H1 (cell line): ENCODE measurements at regions not wholly inside any gene's neighbourhood (a gene's known extent, or its start where the extent isn't known, plus 50 kb on each side); places are given as distances from the start of the nearest gene placed in this dataset.

Experiments used
- CTCF ChIA-PET: fragments of 300-600 bp; sonication (Branson Sonifier 250); formaldehyde crosslinking; loops from one replicate; lab custom pipeline; 2021; ENCODE audit not compliant: partially characterized antibody; lab: Charles Lee
- POLR2A ChIA-PET: fragments of 300-600 bp; sonication (Branson Sonifier 250); formaldehyde crosslinking; loops from one replicate; lab custom pipeline; 2021; ENCODE audit warnings: inconsistent platforms; ENCODE audit not compliant: partially characterized antibody; lab: Charles Lee
- DNase-seq, 2 experiments: peaks; one replicate each; pipeline versions ENCODE4 v3.0.0 to v3.0.0-alpha.2; 2010 to 2022; ENCODE audit warnings: low spot score in 2 of 2, low read depth in 1 of 2, mixed read lengths in 1 of 2
- FAIRE-seq: peaks from 2 replicates; lab custom pipeline; 2011; peaks lifted over from hg19 to GRCh38; lab: Jason Lieb, UNC
- H2AFZ ChIP-seq: 2 replicates; pipeline ENCODE4 v1.8.1; 2012; ENCODE audit warnings: low read length, inconsistent platforms
- H2AK5ac ChIP-seq: 2 replicates; pipeline ENCODE4 v1.6.1; 2013; ENCODE audit warnings: low read depth, low read length
- H2BK120ac ChIP-seq: replicated peaks from 2 replicates; pipeline ENCODE3; 2013; ENCODE audit warnings: low read depth, low read length, inconsistent platforms
- H2BK12ac ChIP-seq: 2 replicates; pipeline ENCODE4 v1.6.1; 2013; ENCODE audit warnings: low read depth, low read length
- H2BK15ac ChIP-seq: 2 replicates; pipeline ENCODE4 v1.6.1; 2013; ENCODE audit warnings: low read length
- H2BK20ac ChIP-seq: 2 replicates; pipeline ENCODE4 v1.6.1; 2013; ENCODE audit warnings: low read length
- H2BK5ac ChIP-seq: 2 replicates; pipeline ENCODE4 v1.6.1; 2013; ENCODE audit warnings: low read depth, low read length
- H3K14ac ChIP-seq: 2 replicates; pipeline ENCODE4 v1.6.1; 2013; ENCODE audit warnings: inconsistent platforms; ENCODE audit not compliant: insufficient read length
- H3K18ac ChIP-seq: 2 replicates; pipeline ENCODE4 v1.6.1; 2013; ENCODE audit warnings: low read length; ENCODE audit errors: extremely low read depth
- H3K23ac ChIP-seq: 2 replicates; pipeline ENCODE4 v1.6.1; 2013; ENCODE audit warnings: inconsistent platforms; ENCODE audit not compliant: insufficient read length
- H3K23me2 ChIP-seq: 2 replicates; pipeline ENCODE4 v1.6.1; 2013; ENCODE audit warnings: low read depth, low read length
- H3K27ac ChIP-seq: 2 replicates; pipeline ENCODE4 v1.6.1; 2011; ENCODE audit warnings: low read depth, low read length, inconsistent platforms
- H3K27me3 ChIP-seq, 4 experiments: replicated peaks in 1 of 4; 1 replicate in 1 of 4; 2 replicates in 3 of 4; pipeline versions ENCODE4 v1.6.1 to v1.8.1; 2011 to 2013; ENCODE audit warnings: low read length in 3 of 4, mild to moderate bottlenecking in 3 of 4, inconsistent platforms in 2 of 4, mixed read lengths in 2 of 4, moderate library complexity in 1 of 4; ENCODE audit not compliant: control insufficient read depth in 3 of 4, insufficient read depth in 3 of 4; ENCODE audit errors: extremely low read depth in 1 of 4
- H3K36me3 ChIP-seq, 4 experiments: 2 replicates each; pipeline versions ENCODE4 v1.6.1 to v1.8.1; 2011 to 2013; ENCODE audit warnings: mild to moderate bottlenecking in 4 of 4, low read length in 3 of 4, moderate library complexity in 2 of 4, control low read depth in 1 of 4, inconsistent platforms in 1 of 4; ENCODE audit not compliant: insufficient read depth in 4 of 4, control insufficient read depth in 2 of 4
- H3K4ac ChIP-seq: replicated peaks from 2 replicates; pipeline ENCODE3; 2013; ENCODE audit warnings: low read length, low read depth, mixed read lengths, inconsistent platforms; ENCODE audit not compliant: insufficient read length
- H3K4me1 ChIP-seq, 4 experiments: replicated peaks in 1 of 4; 1 replicate in 1 of 4; 2 replicates in 3 of 4; pipeline versions ENCODE4 v1.6.1 to v1.8.1; 2011 to 2013; ENCODE audit warnings: low read length in 3 of 4, inconsistent platforms in 2 of 4, mixed read lengths in 1 of 4; ENCODE audit not compliant: insufficient read depth in 4 of 4, control insufficient read depth in 3 of 4
- H3K4me2 ChIP-seq, 2 experiments: 2 replicates each; pipeline versions ENCODE4 v1.6.1 to v1.8.1; 2011 to 2013; ENCODE audit warnings: low read depth in 2 of 2, low read length in 2 of 2, control low read depth in 1 of 2, inconsistent platforms in 1 of 2, mild to moderate bottlenecking in 1 of 2; ENCODE audit not compliant: insufficient read depth in 1 of 2
- H3K4me3 ChIP-seq, 4 experiments: fragments of 200-600, 300-600 bp in 1 of 4; sonication (generic), shearing (Covaris generic), sonication (Bioruptor Twin) in 1 of 4; 2 replicates each; pipeline versions ENCODE4 v1.5.1 to v1.8.1; 2011 to 2016; ENCODE audit warnings: low read length in 4 of 4, low read depth in 3 of 4, control low read depth in 2 of 4, inconsistent platforms in 2 of 4, mild to moderate bottlenecking in 2 of 4, mixed read lengths in 1 of 4, moderate library complexity in 1 of 4; ENCODE audit not compliant: insufficient read depth in 2 of 4; ENCODE audit errors: extremely low read depth in 1 of 4
- H3K56ac ChIP-seq: replicated peaks from 2 replicates; pipeline ENCODE3; 2013; ENCODE audit warnings: low read depth, mild to moderate bottlenecking, mixed read lengths, low read length, inconsistent platforms; ENCODE audit not compliant: insufficient read length
- H3K79me1 ChIP-seq: 2 replicates; pipeline ENCODE4 v1.6.1; 2013; ENCODE audit warnings: low read depth, low read length, control low read depth
- H3K79me2 ChIP-seq, 2 experiments: 2 replicates each; pipeline versions ENCODE4 v1.6.1 to v1.8.1; 2012 to 2013; ENCODE audit warnings: low read length in 2 of 2, mild to moderate bottlenecking in 2 of 2, inconsistent platforms in 1 of 2; ENCODE audit not compliant: insufficient read depth in 2 of 2, control insufficient read depth in 1 of 2
- H3K9ac ChIP-seq, 4 experiments: replicated peaks in 1 of 4; 1 replicate in 1 of 4; 2 replicates in 3 of 4; pipeline versions ENCODE4 v1.6.1 to v1.8.1; 2011 to 2013; ENCODE audit warnings: low read depth in 3 of 4, low read length in 3 of 4, control low read depth in 2 of 4, mild to moderate bottlenecking in 2 of 4, moderate library complexity in 2 of 4, inconsistent platforms in 1 of 4; ENCODE audit errors: extremely low read depth in 1 of 4
- H3K9me3 ChIP-seq, 2 experiments: 2 replicates each; pipeline versions ENCODE4 v1.6.1 to v1.8.1; 2012 to 2013; ENCODE audit warnings: mild to moderate bottlenecking in 2 of 2, moderate library complexity in 2 of 2, control low read depth in 1 of 2, inconsistent platforms in 1 of 2, low read depth in 1 of 2, low read length in 1 of 2, mixed read lengths in 1 of 2; ENCODE audit not compliant: insufficient read depth in 2 of 2
- H4K20me1 ChIP-seq, 2 experiments: replicated peaks in 1 of 2; 2 replicates each; pipeline versions ENCODE3 to v1.8.1; 2011 to 2013; ENCODE audit warnings: inconsistent platforms in 2 of 2, low read length in 2 of 2, mild to moderate bottlenecking in 1 of 2; ENCODE audit not compliant: insufficient read depth in 2 of 2, control insufficient read depth in 1 of 2
- H4K5ac ChIP-seq: 2 replicates; pipeline ENCODE4 v1.6.1; 2013; ENCODE audit warnings: low read length, low read depth, mixed read lengths, inconsistent platforms; ENCODE audit not compliant: insufficient read length
- H4K8ac ChIP-seq: 2 replicates; pipeline ENCODE4 v1.8.0; 2013; ENCODE audit warnings: mild to moderate bottlenecking, moderate library complexity, low read length, inconsistent platforms; ENCODE audit not compliant: insufficient read depth; ENCODE audit errors: extremely low read depth
- H4K91ac ChIP-seq: replicated peaks from 2 replicates; pipeline ENCODE3; 2013; ENCODE audit warnings: low read length, mixed read lengths, inconsistent platforms; ENCODE audit not compliant: insufficient read length
- ASH2L ChIP-seq: fragments of 200-600, 300-600 bp; sonication (generic); IDR thresholded peaks from one replicate; pipeline ENCODE4 v1.7.1; 2017; ENCODE audit warnings: low read length
- CBX5 ChIP-seq: fragments of 300-800, 300-1000 bp; sonication (generic); IDR thresholded peaks from 2 replicates; pipeline ENCODE4 v1.7.1; 2016; ENCODE audit warnings: antibody characterized with exemption, low read length, low read depth
- CEBPB ChIP-seq: IDR thresholded peaks from 2 replicates; pipeline ENCODE4 v1.6.1; 2012; ENCODE audit warnings: low read depth, low read length
- CHD1 ChIP-seq: IDR thresholded peaks from 2 replicates; pipeline ENCODE4 v1.6.1; 2012; ENCODE audit warnings: low read depth, low read length, improper control_type of control experiment
- CHD2 ChIP-seq: IDR thresholded peaks from 2 replicates; pipeline ENCODE4 v1.6.1; 2012; ENCODE audit warnings: low read length, improper control_type of control experiment
- FOSL1 ChIP-seq: IDR thresholded peaks from 2 replicates; pipeline ENCODE4 v1.6.1; 2011; ENCODE audit warnings: mild to moderate bottlenecking, low read depth, low read length, moderate library complexity; ENCODE audit not compliant: insufficient read depth
- KDM1A ChIP-seq: fragments of 200-600, 300-600 bp; sonication (generic); IDR thresholded peaks from 2 replicates; pipeline ENCODE4 v1.7.1; 2016; ENCODE audit warnings: mild to moderate bottlenecking, low read length, borderline replicate concordance
- PHF8 ChIP-seq: fragments of 200-600 bp; sonication (generic); conservative IDR thresholded peaks from 2 replicates; pipeline ENCODE4 v1.7.1; 2012; ENCODE audit warnings: low read depth, mild to moderate bottlenecking, inconsistent platforms, low read length, moderate library complexity
- POLR2AphosphoS5 ChIP-seq: IDR thresholded peaks from 2 replicates; pipeline ENCODE4 v1.6.1; 2011; ENCODE audit warnings: low read depth, low read length
- SAP30 ChIP-seq: fragments of 300-600 bp; sonication (generic); IDR thresholded peaks from 2 replicates; pipeline ENCODE4 v1.7.1; 2012; ENCODE audit warnings: low read length, moderate library complexity, mild to moderate bottlenecking, inconsistent platforms; ENCODE audit not compliant: insufficient read depth, insufficient replicate concordance
- SP2 ChIP-seq: IDR thresholded peaks from 2 replicates; pipeline ENCODE4 v1.6.1; 2012; ENCODE audit warnings: mild to moderate bottlenecking, low read length, inconsistent platforms
- TAF1 ChIP-seq: IDR thresholded peaks from 2 replicates; pipeline ENCODE4 v1.6.1; 2011; ENCODE audit warnings: mild to moderate bottlenecking, low read depth, low read length
- WGBS, 2 experiments: shearing (Covaris generic) in 1 of 2; methylation state at CpG; one replicate each; pipeline versions ENCODE4 v1.1.6 to v1.1.7; 2013 to 2015; ENCODE audit warnings: low lambda C conversion rate in 2 of 2, mixed read lengths in 2 of 2, inconsistent platforms in 1 of 2, low coverage in 1 of 2, missing lambda C conversion rate in 1 of 2; ENCODE audit not compliant: insufficient replicate concordance in 2 of 2, insufficient coverage in 1 of 2, insufficient read length in 1 of 2; ENCODE audit errors: extremely low coverage in 1 of 2, missing lambda C conversion rate in 1 of 2; 5-methylcytosine and 5-hydroxymethylcytosine counted together
- TF ChIP-seq, protein P1 (sequence below): IDR thresholded peaks from 2 replicates; pipeline ENCODE4 v1.6.1; 2011; ENCODE audit warnings: low read depth, mild to moderate bottlenecking, low read length; ENCODE audit not compliant: insufficient read depth
- TF ChIP-seq, protein P2 (sequence below): IDR thresholded peaks from 2 replicates; pipeline ENCODE4 v1.6.1; 2012; ENCODE audit warnings: low read length, inconsistent platforms

DNA sequence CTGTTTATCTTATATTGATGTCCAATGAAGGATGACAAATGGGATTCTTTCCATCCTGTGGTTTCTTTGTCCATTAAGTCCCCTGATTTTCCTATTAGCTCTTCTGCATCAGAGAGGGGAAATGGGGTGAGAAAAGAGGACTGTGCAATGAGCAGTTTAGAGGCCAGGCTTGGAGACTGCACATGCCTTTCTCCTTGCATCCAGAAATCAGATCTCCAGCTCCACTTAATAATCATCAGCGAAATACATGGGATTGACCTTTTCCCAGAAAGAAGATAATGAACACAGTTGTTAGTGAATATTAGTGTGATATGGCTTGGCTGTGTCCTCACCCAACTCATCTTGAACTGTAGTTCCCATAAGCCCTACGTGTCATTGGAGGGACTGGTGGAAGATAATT lies 697.4 kb downstream of the CBLN2 start:
- H2AFZ ChIP-seq, result no peak overlapping the region
- no peaks in the 10 kb centered on the region for H3K79me2 ChIP-seq
- H3K23me2 ChIP-seq, result no peaks in the 10 kb centered on the region
- no peak overlapping the region for H3K4me2 ChIP-seq
- WGBS, 2 experiments, result 75% methylated on average over 2 of the region's 2 CpGs; no CpG with 5 or more reads in 1 of the 2 experiments
- no peak overlapping the region for H2BK12ac ChIP-seq
- no peak overlapping the region for H4K91ac ChIP-seq
- no peak overlapping the region for H3K27ac ChIP-seq
- no peak overlapping the region for H3K14ac ChIP-seq
- POLR2A ChIA-PET, result no interaction called here
- H2BK15ac ChIP-seq, result no peak overlapping the region
- H3K4ac ChIP-seq, result no peak overlapping the region
- no peak overlapping the region for H2BK5ac ChIP-seq
- no peak overlapping the region for H3K18ac ChIP-seq
- H3K79me1 ChIP-seq, result no peaks in the 10 kb centered on the region
- no peak overlapping the region for H3K23ac ChIP-seq
- H3K9ac ChIP-seq, result no peak overlapping the region
- CTCF ChIA-PET, result no interaction called here
- DNase-seq (no peak), FAIRE-seq (no peak)
- TF ChIP-seq KDM1A (no peak), POLR2AphosphoS5 (no peak), TAF1 (no peak), SP2 (no peak), SAP30 (no peak), CHD1 (no peak), ASH2L (no peak), PHF8 (no peak), CBX5 (no peak), CHD2 (no peak), FOSL1 (no peak), CEBPB (no peak)
- TF ChIP-seq, protein P1, sequence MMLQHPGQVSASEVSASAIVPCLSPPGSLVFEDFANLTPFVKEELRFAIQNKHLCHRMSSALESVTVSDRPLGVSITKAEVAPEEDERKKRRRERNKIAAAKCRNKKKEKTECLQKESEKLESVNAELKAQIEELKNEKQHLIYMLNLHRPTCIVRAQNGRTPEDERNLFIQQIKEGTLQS, result no peak
- TF ChIP-seq, protein P2, sequence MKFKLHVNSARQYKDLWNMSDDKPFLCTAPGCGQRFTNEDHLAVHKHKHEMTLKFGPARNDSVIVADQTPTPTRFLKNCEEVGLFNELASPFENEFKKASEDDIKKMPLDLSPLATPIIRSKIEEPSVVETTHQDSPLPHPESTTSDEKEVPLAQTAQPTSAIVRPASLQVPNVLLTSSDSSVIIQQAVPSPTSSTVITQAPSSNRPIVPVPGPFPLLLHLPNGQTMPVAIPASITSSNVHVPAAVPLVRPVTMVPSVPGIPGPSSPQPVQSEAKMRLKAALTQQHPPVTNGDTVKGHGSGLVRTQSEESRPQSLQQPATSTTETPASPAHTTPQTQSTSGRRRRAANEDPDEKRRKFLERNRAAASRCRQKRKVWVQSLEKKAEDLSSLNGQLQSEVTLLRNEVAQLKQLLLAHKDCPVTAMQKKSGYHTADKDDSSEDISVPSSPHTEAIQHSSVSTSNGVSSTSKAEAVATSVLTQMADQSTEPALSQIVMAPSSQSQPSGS, result no peak
- H3K9me3 ChIP-seq, result peaks cover 42 to 56% of the 10 kb centered on the region in 2 experiments
- H3K4me1 ChIP-seq, result no peaks in the 10 kb centered on the region
- H4K20me1 ChIP-seq, result no peaks in the 10 kb centered on the region
- no peak overlapping the region for H4K5ac ChIP-seq
- H3K27me3 ChIP-seq, result no peaks in the 10 kb centered on the region
- no peak overlapping the region for H2BK20ac ChIP-seq
- no peak overlapping the region for H3K56ac ChIP-seq
- no peak overlapping the region for H4K8ac ChIP-seq
- H3K36me3 ChIP-seq, result no peaks in the 10 kb centered on the region
- no peak overlapping the region for H2AK5ac ChIP-seq
- H3K4me3 ChIP-seq, result no peak overlapping the region
- H2BK120ac ChIP-seq, result no peak overlapping the region
